OCI-LY7 (cell line): ENCODE measurements at regions not wholly inside any gene's neighbourhood (a gene's known extent, or its start where the extent isn't known, plus 50 kb on each side); places are given as distances from the start of the nearest gene placed in this dataset.

Source experiments
- BruUV-seq: library from RNA; stranded (reverse); fragments of 400-500 nt; replicated peaks from 2 replicates; lab custom pipeline; 2021; lab: Mats Ljungman, UMichigan
- CTCF ChIA-PET: fragments of 300-600 bp; sonication (Branson Sonifier 250); formaldehyde crosslinking; loops from one replicate; lab custom pipeline; 2022; ENCODE audit warnings: antibody characterized with exemption; ENCODE audit not compliant: unreplicated experiment; lab: Charles Lee
- POLR2A ChIA-PET: fragments of 300-600 bp; sonication (Branson Sonifier 250); formaldehyde crosslinking; loops from one replicate; lab custom pipeline; 2022; ENCODE audit warnings: antibody characterized with exemption; lab: Charles Lee
- DNase-seq: peaks from one replicate; pipeline ENCODE4 v3.0.0-alpha.2; 2015; ENCODE audit warnings: low spot score
- H2AFZ ChIP-seq: fragments of 200-600 bp; sonication (generic), shearing (Covaris generic); 2 replicates; pipeline ENCODE4 v1.6.1; 2014; ENCODE audit warnings: mild to moderate bottlenecking, antibody characterized with exemption, low read length, moderate library complexity
- H3K27ac ChIP-seq: fragments of 200-600 bp; sonication (generic); 2 replicates; pipeline ENCODE4 v1.5.1; 2014; ENCODE audit warnings: mixed run types, low read depth, mild to moderate bottlenecking, moderate library complexity, low read length, inconsistent platforms; ENCODE audit not compliant: poor library complexity, severe bottlenecking
- H3K36me3 ChIP-seq: fragments of 200-600 bp; sonication (generic); 2 replicates; pipeline ENCODE4 v1.6.1; 2014; ENCODE audit warnings: mild to moderate bottlenecking, antibody characterized with exemption, low read length, moderate library complexity, mixed read lengths; ENCODE audit not compliant: insufficient read depth
- H3K4me1 ChIP-seq: fragments of 200-600 bp; sonication (generic); 2 replicates; pipeline ENCODE4 v1.5.1; 2014; ENCODE audit warnings: mild to moderate bottlenecking, low read length; ENCODE audit not compliant: insufficient read depth, poor library complexity, severe bottlenecking
- H3K4me2 ChIP-seq: fragments of 200-600 bp; sonication (generic); 2 replicates; pipeline ENCODE4 v1.6.1; 2014; ENCODE audit warnings: mild to moderate bottlenecking, low read length
- H3K4me3 ChIP-seq: fragments of 200-600 bp; sonication (generic); 2 replicates; pipeline ENCODE4 v1.5.1; 2014; ENCODE audit warnings: mild to moderate bottlenecking, low read depth, low read length; ENCODE audit not compliant: poor library complexity, severe bottlenecking
- H3K79me2 ChIP-seq: fragments of 200-600 bp; sonication (generic); 2 replicates; pipeline ENCODE4 v1.6.1; 2016; ENCODE audit warnings: low read depth, mild to moderate bottlenecking, low read length, moderate library complexity, mixed read lengths; ENCODE audit not compliant: insufficient read depth
- H3K9me2 ChIP-seq: fragments of 200-600 bp; sonication (generic); 2 replicates; pipeline ENCODE4 v1.6.1; 2016; ENCODE audit warnings: mild to moderate bottlenecking, low read length, mixed read lengths; ENCODE audit not compliant: insufficient read depth
- H3K9me3 ChIP-seq: fragments of 200-600 bp; sonication (generic); 2 replicates; pipeline ENCODE4 v1.6.1; 2014; ENCODE audit warnings: mild to moderate bottlenecking, mixed run types, low read length, mixed read lengths
- H4K20me1 ChIP-seq: fragments of 200-600 bp; sonication (generic); 2 replicates; pipeline ENCODE4 v1.6.1; 2014; ENCODE audit warnings: mild to moderate bottlenecking, antibody characterized with exemption, low read length, moderate library complexity, mixed read lengths; ENCODE audit not compliant: insufficient read depth
- CTCF ChIP-seq: fragments of 200-600 bp; sonication (generic); conservative IDR thresholded peaks from 2 replicates; pipeline ENCODE4 v1.5.1; 2014; ENCODE audit warnings: mild to moderate bottlenecking, antibody characterized with exemption, low read length, moderate library complexity, mixed read lengths
- EZH2phosphoT487 ChIP-seq: fragments of 200-600 bp; sonication (generic); IDR thresholded peaks from 2 replicates; pipeline ENCODE4 v1.6.1; 2018; ENCODE audit warnings: low read depth, borderline replicate concordance, mild to moderate bottlenecking, mixed run types, antibody characterized with exemption, low read length, moderate library complexity, mixed read lengths
- intact Hi-C: fragments of 100-400 bp; cut with micrococcal nuclease; formaldehyde crosslinking; loops from one replicate; pipeline ENCODE4 v1.10.0; 2022; ENCODE audit not compliant: unreplicated experiment

- no peak overlapping the region for H3K4me2 ChIP-seq
- H3K4me3 ChIP-seq, result no peak overlapping the region
- H3K36me3 ChIP-seq, result no peaks in the 10 kb centered on the region
- intact Hi-C loops, result no loop called here
- no peaks in the 10 kb centered on the region for H3K9me3 ChIP-seq
- no peaks in the 10 kb centered on the region for H3K4me1 ChIP-seq
- ChIA-PET POLR2A (no interaction called here), CTCF (no interaction called here)
- H3K79me2 ChIP-seq, result no peaks in the 10 kb centered on the region
- no peaks in the 10 kb centered on the region; the same call in 1 of the 2 replicates for H4K20me1 ChIP-seq
- DNase-seq, result no peak
- TF ChIP-seq CTCF, result no peak
- no peak for TF ChIP-seq EZH2phosphoT487
- no peak overlapping the region for H3K27ac ChIP-seq
- H2AFZ ChIP-seq, result no peak overlapping the region
- no peaks in the 10 kb centered on the region for H3K9me2 ChIP-seq
- no TSS peak for BruUV-seq
Measured at GRCh38 chr6:43976706-43977403, 150.4 kb downstream of the MRPL14 start.

- intact Hi-C loops, result no loop called here
- BruUV-seq, result no TSS peak
- Histone ChIP-seq H3K36me3 (no peaks in the 10 kb centered on the region), H3K79me2 (no peaks in the 10 kb centered on the region), H3K9me3 (no peaks in the 10 kb centered on the region), H3K4me1 (no peaks in the 10 kb centered on the region), H3K9me2 (no peaks in the 10 kb centered on the region), H3K27ac (no peak overlapping the region), H3K4me2 (no peak overlapping the region), H2AFZ (no peak overlapping the region), H3K4me3 (no peak overlapping the region), H4K20me1 (no peaks in the 10 kb centered on the region; the same call in 1 of the 2 replicates)
- ChIA-PET CTCF (no interaction called here), POLR2A (interaction anchor here (0.7 kb wide), 1 partner anchor 262 kb away, joined by 5 read pairs; no protein-coding TSS in a partner anchor)
- TF ChIP-seq CTCF (no peak), EZH2phosphoT487 (no peak)
- no peak for DNase-seq
Measured at GRCh38 chr6:43974643-43975230, 152.5 kb downstream of the MRPL14 start.

GRCh38 chr6:43973357-43973756, 153.9 kb downstream of the MRPL14 start:
- POLR2A ChIA-PET, result interaction anchor here (0.7 kb wide), 1 partner anchor 9 kb away, joined by 3 read pairs; no protein-coding TSS in a partner anchor
- Histone ChIP-seq H4K20me1 (no peaks in the 10 kb centered on the region; the same call in 1 of the 2 replicates), H3K36me3 (no peaks in the 10 kb centered on the region), H3K9me3 (no peaks in the 10 kb centered on the region), H2AFZ (no peak overlapping the region), H3K4me2 (no peak overlapping the region), H3K4me3 (no peak overlapping the region), H3K27ac (no peak overlapping the region), H3K9me2 (no peaks in the 10 kb centered on the region), H3K4me1 (no peaks in the 10 kb centered on the region), H3K79me2 (no peaks in the 10 kb centered on the region)
- no TSS peak for BruUV-seq
- DNase-seq, result no peak
- CTCF ChIA-PET, result no interaction called here
- intact Hi-C loops, result no loop called here
- TF ChIP-seq EZH2phosphoT487 (no peak), CTCF (no peak)
